ENCODE measurements at regions not wholly inside any gene's neighbourhood (a gene's known extent, or its start where the extent isn't known, plus 50 kb on each side); places are given as distances from the start of the nearest gene placed in this dataset.

DNA sequence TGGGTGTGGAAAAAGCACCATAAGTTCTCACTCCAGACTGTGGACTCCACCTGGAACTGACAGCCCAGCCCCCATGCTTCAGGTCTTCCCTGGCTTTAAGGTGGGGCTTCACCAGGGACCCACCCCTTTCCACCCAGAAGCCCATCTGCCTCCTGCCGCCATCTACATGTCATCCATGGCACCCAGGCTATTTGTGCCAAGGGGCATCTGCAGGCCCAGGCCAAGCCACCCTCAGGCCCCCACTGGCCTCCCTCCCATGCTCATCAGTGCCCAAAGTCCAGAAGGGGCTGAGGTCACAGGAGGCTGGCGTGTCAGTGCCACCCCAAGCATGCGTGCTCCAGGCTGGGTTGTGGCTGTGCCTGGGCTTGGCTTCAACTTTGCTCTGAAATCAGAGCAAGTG lies 212.2 kb upstream of the DIO3 start:
- TF ChIP-seq, protein P1, sequence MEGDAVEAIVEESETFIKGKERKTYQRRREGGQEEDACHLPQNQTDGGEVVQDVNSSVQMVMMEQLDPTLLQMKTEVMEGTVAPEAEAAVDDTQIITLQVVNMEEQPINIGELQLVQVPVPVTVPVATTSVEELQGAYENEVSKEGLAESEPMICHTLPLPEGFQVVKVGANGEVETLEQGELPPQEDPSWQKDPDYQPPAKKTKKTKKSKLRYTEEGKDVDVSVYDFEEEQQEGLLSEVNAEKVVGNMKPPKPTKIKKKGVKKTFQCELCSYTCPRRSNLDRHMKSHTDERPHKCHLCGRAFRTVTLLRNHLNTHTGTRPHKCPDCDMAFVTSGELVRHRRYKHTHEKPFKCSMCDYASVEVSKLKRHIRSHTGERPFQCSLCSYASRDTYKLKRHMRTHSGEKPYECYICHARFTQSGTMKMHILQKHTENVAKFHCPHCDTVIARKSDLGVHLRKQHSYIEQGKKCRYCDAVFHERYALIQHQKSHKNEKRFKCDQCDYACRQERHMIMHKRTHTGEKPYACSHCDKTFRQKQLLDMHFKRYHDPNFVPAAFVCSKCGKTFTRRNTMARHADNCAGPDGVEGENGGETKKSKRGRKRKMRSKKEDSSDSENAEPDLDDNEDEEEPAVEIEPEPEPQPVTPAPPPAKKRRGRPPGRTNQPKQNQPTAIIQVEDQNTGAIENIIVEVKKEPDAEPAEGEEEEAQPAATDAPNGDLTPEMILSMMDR (IDR thresholded peaks at IDR 0.05; ENCODE audit: insufficient read depth, low read length, poor library complexity, severe bottlenecking), result no peak
- Histone ChIP-seq H3K4me3 (replicated peaks; ENCODE audit: low read depth, low read length) (no peak overlapping the region), H3K27me3 (replicated peaks; ENCODE audit: control insufficient read depth, insufficient read depth, low read length) (no peaks in the 10 kb centered on the region), H3K36me3 (ENCODE audit: control insufficient read depth, insufficient read depth, low read length) (no peaks in the 10 kb centered on the region)
- DNase-seq (ENCODE audit: extremely low read depth, insufficient read length), result no peak

DNA sequence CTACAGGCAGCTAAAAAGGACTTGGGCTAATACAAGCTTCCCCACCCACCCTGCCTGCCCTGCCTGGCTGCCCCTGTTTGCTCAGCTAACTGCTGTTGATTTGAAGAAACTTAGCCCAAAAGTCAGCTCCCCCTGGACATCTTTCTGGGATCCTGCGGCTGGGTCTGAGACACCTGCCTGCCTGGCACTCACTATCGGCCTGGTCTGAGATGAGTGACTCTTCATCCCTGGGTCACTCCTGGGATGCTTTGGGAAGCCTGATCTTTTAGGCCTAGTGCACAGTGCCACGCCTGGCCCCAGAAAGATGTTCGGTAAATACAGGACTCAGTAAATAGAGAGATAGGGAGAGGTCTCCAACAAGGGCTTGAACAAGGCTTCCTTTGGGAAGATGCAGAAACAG lies 211.3 kb upstream of the DIO3 start:
- TF ChIP-seq, protein P1 (IDR thresholded peaks at IDR 0.05; ENCODE audit: insufficient read depth, low read length, poor library complexity, severe bottlenecking), result no peak
- Histone ChIP-seq H3K4me3 (replicated peaks; ENCODE audit: low read depth, low read length) (no peak overlapping the region), H3K27me3 (replicated peaks; ENCODE audit: control insufficient read depth, insufficient read depth, low read length) (no peaks in the 10 kb centered on the region)

DNA sequence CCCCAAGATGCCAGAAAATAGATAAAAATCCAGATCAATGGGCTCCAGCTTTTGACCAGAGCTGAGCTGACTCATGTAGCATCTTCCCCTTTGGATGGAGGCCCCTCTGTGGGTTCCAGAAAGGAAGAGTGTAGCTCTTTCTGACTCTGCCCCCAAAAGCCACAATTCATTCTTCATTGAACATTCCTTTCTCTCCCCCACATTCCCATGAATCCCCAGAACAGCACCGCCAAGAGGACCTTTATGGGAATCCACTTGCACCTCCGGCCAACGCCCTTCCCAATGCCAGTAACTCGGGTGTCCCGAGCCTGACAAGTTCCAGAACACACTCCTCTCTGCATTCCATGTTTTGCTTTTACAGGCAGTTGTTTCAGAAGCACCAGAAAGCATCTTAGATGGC lies 210.6 kb upstream of the DIO3 start:
- Histone ChIP-seq H3K36me3 (ENCODE audit: control insufficient read depth, insufficient read depth, low read length) (no peaks in the 10 kb centered on the region), H3K4me3 (replicated peaks; ENCODE audit: low read depth, low read length) (no peak overlapping the region), H3K27me3 (replicated peaks; ENCODE audit: control insufficient read depth, insufficient read depth, low read length) (no peaks in the 10 kb centered on the region)
- TF ChIP-seq, protein P1 (IDR thresholded peaks at IDR 0.05; ENCODE audit: insufficient read depth, low read length, poor library complexity, severe bottlenecking), result no peak
- DNase-seq (ENCODE audit: extremely low read depth, insufficient read length), result no peak

More for the DNA sequence above, 211.3 kb upstream of the DIO3 start:
- no peak for DNase-seq (ENCODE audit: extremely low read depth, insufficient read length)
- H3K36me3 ChIP-seq (ENCODE audit: control insufficient read depth, insufficient read depth, low read length), result no peaks in the 10 kb centered on the region

DNA sequence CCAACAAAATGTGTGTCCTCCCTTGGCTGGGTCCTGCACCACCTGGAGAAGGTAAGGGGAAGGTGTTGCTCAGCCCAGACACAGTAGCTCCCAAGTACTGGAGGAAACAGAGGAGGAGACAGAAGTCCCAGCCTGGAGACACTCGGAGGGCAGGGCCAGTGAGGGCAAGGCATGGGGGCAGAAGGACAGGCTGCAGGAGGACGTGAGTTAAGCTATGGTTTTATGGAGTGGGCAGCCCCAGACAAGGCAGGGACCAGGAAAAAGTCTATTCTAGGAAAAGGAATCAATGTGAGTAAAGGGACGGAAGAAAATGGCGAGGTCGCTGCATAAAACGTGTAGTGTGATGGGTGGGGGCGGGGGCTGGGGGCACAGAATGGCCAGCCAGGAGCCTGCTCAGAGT lies 210.1 kb upstream of the DIO3 start:
- TF ChIP-seq, protein P1 (IDR thresholded peaks at IDR 0.05; ENCODE audit: insufficient read depth, low read length, poor library complexity, severe bottlenecking), result no peak
- Histone ChIP-seq H3K36me3 (ENCODE audit: control insufficient read depth, insufficient read depth, low read length) (no peaks in the 10 kb centered on the region), H3K4me3 (replicated peaks; ENCODE audit: low read depth, low read length) (no peak overlapping the region), H3K27me3 (replicated peaks; ENCODE audit: control insufficient read depth, insufficient read depth, low read length) (no peaks in the 10 kb centered on the region)
- DNase-seq (ENCODE audit: extremely low read depth, insufficient read length), result no peak

DNA sequence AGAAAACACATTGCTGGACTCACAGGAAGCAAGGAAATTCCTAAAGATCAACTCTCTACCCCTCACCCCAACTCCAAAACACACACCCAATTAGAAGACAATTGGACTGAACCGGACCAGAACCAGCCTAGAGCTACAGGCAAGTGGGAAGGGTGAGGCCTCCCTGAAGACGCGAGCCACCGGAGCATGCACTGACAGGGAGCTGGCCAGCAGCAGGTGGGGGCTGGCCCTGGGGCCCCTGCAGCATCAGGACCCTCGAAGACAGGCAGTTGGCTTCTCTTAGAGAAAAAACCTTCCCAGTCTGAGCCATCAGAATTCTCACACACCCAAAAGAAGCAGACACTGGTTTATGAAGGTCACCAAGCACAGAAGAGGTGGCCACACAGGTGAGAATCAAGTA lies 209.5 kb upstream of the DIO3 start:
- Histone ChIP-seq H3K27me3 (replicated peaks; ENCODE audit: control insufficient read depth, insufficient read depth, low read length) (no peaks in the 10 kb centered on the region), H3K4me3 (replicated peaks; ENCODE audit: low read depth, low read length) (no peak overlapping the region), H3K36me3 (ENCODE audit: control insufficient read depth, insufficient read depth, low read length) (no peaks in the 10 kb centered on the region)
- TF ChIP-seq, protein P1 (IDR thresholded peaks at IDR 0.05; ENCODE audit: insufficient read depth, low read length, poor library complexity, severe bottlenecking), result no peak
- no peak for DNase-seq (ENCODE audit: extremely low read depth, insufficient read length)

DNA sequence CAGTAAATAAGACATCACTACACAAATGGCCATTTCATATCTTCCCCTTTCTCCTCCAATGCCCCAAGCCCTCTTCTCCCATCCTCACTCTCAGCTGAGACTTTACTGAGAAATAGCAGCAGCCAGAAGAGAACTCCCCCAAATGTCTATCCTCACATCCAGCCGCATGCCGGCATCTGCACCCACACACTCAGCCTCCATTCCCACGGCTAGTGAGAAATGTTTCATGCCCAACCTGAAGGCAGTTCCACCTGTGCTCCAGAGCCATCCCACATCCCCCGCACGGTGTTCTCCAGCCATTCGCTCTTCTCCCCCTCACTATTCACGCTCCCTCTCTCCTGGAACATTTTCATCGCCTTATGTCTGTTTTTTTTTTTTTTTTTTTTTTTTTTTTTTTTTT lies 208.7 kb upstream of the DIO3 start:
- Histone ChIP-seq H3K27me3 (replicated peaks; ENCODE audit: control insufficient read depth, insufficient read depth, low read length) (no peaks in the 10 kb centered on the region), H3K4me3 (replicated peaks; ENCODE audit: low read depth, low read length) (no peak overlapping the region), H3K36me3 (ENCODE audit: control insufficient read depth, insufficient read depth, low read length) (no peaks in the 10 kb centered on the region)
- TF ChIP-seq, protein P1 (IDR thresholded peaks at IDR 0.05; ENCODE audit: insufficient read depth, low read length, poor library complexity, severe bottlenecking), result no peak
- DNase-seq (ENCODE audit: extremely low read depth, insufficient read length), result no peak
